Adipocyte (in vitro differentiated cells): ENCODE measurements at regions not wholly inside any gene's neighbourhood (a gene's known extent, or its start where the extent isn't known, plus 50 kb on each side); places are given as distances from the start of the nearest gene placed in this dataset.

Source experiments
- DNase-seq: peaks from one replicate; pipeline ENCODE4 v3.0.0-alpha.2; 2015; ENCODE audit warnings: low read depth
- H3K27me3 ChIP-seq: replicated peaks from 2 replicates; pipeline ENCODE4 v1.7.0; 2013; ENCODE audit warnings: mild to moderate bottlenecking, low read length, moderate library complexity; ENCODE audit not compliant: control insufficient read depth, insufficient read depth
- H3K36me3 ChIP-seq: 2 replicates; pipeline ENCODE4 v1.7.0; 2013; ENCODE audit warnings: low read length, mild to moderate bottlenecking, moderate library complexity; ENCODE audit not compliant: control insufficient read depth, insufficient read depth, severe bottlenecking
- H3K4me1 ChIP-seq: 2 replicates; pipeline ENCODE4 v1.7.0; 2013; ENCODE audit warnings: mild to moderate bottlenecking, low read length, moderate library complexity; ENCODE audit not compliant: control insufficient read depth, insufficient read depth
- H3K4me3 ChIP-seq: 2 replicates; pipeline ENCODE4 v1.7.0; 2013; ENCODE audit warnings: mild to moderate bottlenecking, low read length, moderate library complexity
- H3K9ac ChIP-seq: 2 replicates; pipeline ENCODE4 v1.7.0; 2013; ENCODE audit warnings: mild to moderate bottlenecking, low read length, moderate library complexity
- H3K9me3 ChIP-seq: 2 replicates; pipeline ENCODE4 v1.7.0; 2013; ENCODE audit warnings: mild to moderate bottlenecking, low read length, moderate library complexity; ENCODE audit not compliant: control insufficient read depth

- peaks cover 12% of the 10 kb centered on the region for H3K27me3 ChIP-seq
- no peak for DNase-seq
- H3K36me3 ChIP-seq: no peaks in the 10 kb centered on the region
These were observed 315.2 kb upstream of the MAF start for GRCh38 chr16:79915761-79916160.

GRCh38 chr16:79914961-79915720, 314.6 kb upstream of the MAF start:
- H3K4me3 ChIP-seq: no peak overlapping the region
- H3K27me3 ChIP-seq: peaks cover 18% of the 10 kb centered on the region
- no peaks in the 10 kb centered on the region for H3K4me1 ChIP-seq
- no peaks in the 10 kb centered on the region for H3K36me3 ChIP-seq
- DNase-seq: no peak
- H3K9ac ChIP-seq: no peak overlapping the region
- H3K9me3 ChIP-seq: no peaks in the 10 kb centered on the region

More at GRCh38 chr16:79915761-79916160, 315.2 kb upstream of the MAF start:
- Histone ChIP-seq H3K4me3 (no peak overlapping the region), H3K4me1 (no peaks in the 10 kb centered on the region), H3K9me3 (no peaks in the 10 kb centered on the region), H3K9ac (no peak overlapping the region)

DNA sequence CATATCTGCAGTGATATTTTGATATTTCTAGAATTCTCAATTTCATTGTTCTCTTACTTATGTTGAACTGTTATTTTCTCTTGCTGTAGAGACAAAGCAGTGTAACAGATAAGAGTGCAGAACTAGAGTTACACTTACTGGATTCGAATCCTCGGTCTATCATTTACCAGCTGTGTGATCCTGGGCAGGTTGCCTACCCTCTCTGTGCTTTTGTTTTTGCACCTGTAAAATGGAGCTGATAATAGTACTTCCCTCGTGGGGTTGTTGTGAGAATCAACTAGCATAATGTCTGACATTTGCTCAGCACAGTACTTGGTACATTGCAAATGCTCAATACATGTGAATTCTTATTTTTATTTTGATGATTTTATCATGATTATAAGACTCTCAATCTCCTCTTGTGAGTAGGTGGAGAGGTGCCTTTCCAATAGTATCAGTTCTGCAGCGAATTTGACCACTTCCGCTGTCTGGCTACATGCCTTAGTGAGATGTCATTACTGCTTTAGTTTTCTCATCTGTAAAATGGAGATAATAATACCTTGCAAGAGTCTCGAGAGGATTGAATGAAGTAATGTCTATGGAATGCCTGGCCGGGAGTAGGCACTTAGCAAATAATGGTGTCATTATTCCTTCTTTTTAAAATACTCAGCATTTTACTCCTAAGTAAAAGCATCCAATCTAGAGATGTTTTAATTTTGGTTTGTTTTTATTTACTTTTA, 312.2 kb upstream of the MAF start:
- Histone ChIP-seq H3K4me1 (no peaks in the 10 kb centered on the region), H3K4me3 (no peak overlapping the region), H3K36me3 (no peaks in the 10 kb centered on the region), H3K27me3 (peaks cover 29% of the 10 kb centered on the region), H3K9me3 (no peaks in the 10 kb centered on the region), H3K9ac (no peak overlapping the region)
- no peak for DNase-seq

- no peaks in the 10 kb centered on the region for H3K9me3 ChIP-seq
- no peak for DNase-seq
- no peaks in the 10 kb centered on the region for H3K36me3 ChIP-seq
- H3K9ac ChIP-seq: no peak overlapping the region
- H3K4me1 ChIP-seq: no peaks in the 10 kb centered on the region
- peaks cover 29% of the 10 kb centered on the region for H3K27me3 ChIP-seq
- H3K4me3 ChIP-seq: no peak overlapping the region
These were observed 311.1 kb upstream of the MAF start for GRCh38 chr16:79911660-79912059.

DNA sequence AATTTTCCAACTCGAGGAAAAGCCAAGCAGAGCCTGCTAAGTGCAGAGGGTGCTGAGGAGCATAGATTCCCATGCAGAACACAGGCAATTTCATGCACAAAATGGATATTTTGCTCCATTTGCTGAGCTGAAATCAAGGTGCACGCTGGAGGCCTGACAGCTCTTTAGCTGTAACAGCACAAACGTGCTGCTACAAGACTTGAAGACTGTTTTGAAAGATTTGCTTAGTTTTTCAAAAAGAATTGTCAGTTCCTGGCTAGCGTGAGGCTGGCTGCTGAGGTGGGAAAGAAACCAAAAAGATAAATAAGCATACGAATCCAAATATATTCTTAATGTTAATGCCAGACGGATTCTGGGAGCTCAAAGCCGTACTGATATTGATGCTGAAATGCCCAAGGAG, 309.0 kb upstream of the MAF start:
- no peaks in the 10 kb centered on the region for H3K4me1 ChIP-seq
- DNase-seq: no peak
- peaks cover 29% of the 10 kb centered on the region for H3K27me3 ChIP-seq
- no peaks in the 10 kb centered on the region for H3K36me3 ChIP-seq
- H3K9me3 ChIP-seq: no peaks in the 10 kb centered on the region
- no peak overlapping the region for H3K4me3 ChIP-seq
- H3K9ac ChIP-seq: no peak overlapping the region

DNA sequence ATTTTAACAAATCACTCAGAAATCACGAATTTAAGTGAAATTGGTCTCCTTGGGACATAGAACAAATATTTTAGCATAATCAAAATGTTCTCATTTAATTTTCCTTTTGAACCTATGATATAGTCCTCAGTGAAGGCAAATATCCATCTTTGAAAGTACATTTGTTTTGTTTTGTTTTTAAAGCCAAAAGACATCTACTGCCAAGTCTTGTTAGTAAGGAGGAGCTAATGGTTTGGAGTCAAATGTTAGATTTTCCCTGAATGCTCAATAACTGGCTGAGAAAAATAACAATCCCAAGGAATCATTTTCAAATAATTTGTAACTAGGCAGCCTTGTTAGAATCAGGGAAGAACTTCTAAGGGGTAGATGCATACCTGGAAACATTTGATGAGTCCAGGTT, 302.9 kb upstream of the MAF start:
- Histone ChIP-seq H3K36me3 (no peaks in the 10 kb centered on the region), H3K4me1 (no peaks in the 10 kb centered on the region), H3K9ac (no peak overlapping the region), H3K27me3 (peaks cover 28% of the 10 kb centered on the region), H3K4me3 (no peak overlapping the region), H3K9me3 (no peaks in the 10 kb centered on the region)
- no peak for DNase-seq

- no peak overlapping the region for H3K4me3 ChIP-seq
- H3K4me1 ChIP-seq: peaks cover 8% of the 10 kb centered on the region
- peaks cover 28% of the 10 kb centered on the region for H3K27me3 ChIP-seq
- no peak overlapping the region for H3K9ac ChIP-seq
- H3K36me3 ChIP-seq: no peaks in the 10 kb centered on the region
- no peaks in the 10 kb centered on the region for H3K9me3 ChIP-seq
- DNase-seq: no peak
These were observed 301.8 kb upstream of the MAF start for GRCh38 chr16:79902351-79902750.

GRCh38 chr16:79901522-79901921, 301.0 kb upstream of the MAF start:
- Histone ChIP-seq H3K27me3 (peaks cover 28% of the 10 kb centered on the region), H3K36me3 (no peaks in the 10 kb centered on the region), H3K4me1 (peaks cover 9% of the 10 kb centered on the region), H3K4me3 (no peak overlapping the region), H3K9ac (no peak overlapping the region), H3K9me3 (no peaks in the 10 kb centered on the region)
- DNase-seq: no peak

DNA sequence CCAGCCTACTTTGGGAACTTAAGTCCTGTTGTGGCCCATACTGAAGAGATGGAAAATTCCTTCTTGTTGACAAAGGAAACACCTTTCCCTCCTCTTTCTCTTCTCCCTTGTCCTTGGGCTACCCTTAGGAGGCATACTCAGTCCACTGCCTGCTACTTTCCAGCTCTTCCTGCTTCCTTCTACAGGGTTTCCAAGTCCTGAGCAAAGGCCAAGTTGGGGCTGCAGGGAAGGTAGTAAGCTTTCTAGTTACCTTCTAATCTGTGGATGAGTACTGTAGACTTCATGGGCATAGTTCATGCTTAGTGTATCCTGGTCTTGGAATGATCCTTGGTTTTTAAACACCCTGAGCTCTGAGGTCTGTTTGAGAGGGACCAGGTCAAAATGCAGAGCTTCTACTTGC, 299.2 kb upstream of the MAF start:
- no peaks in the 10 kb centered on the region for H3K9me3 ChIP-seq
- H3K4me3 ChIP-seq: no peak overlapping the region
- no peak overlapping the region for H3K9ac ChIP-seq
- peaks cover 32% of the 10 kb centered on the region for H3K27me3 ChIP-seq
- no peaks in the 10 kb centered on the region for H3K36me3 ChIP-seq
- DNase-seq: no peak
- H3K4me1 ChIP-seq: peaks cover 9% of the 10 kb centered on the region

- peaks cover 32% of the 10 kb centered on the region for H3K27me3 ChIP-seq
These were observed 298.8 kb upstream of the MAF start for GRCh38 chr16:79899316-79899715.

GRCh38 chr16:79898703-79899102, 298.2 kb upstream of the MAF start:
- Histone ChIP-seq H3K9ac (no peak overlapping the region), H3K4me1 (peaks cover 9% of the 10 kb centered on the region), H3K27me3 (peaks cover 30% of the 10 kb centered on the region), H3K4me3 (no peak overlapping the region), H3K9me3 (no peaks in the 10 kb centered on the region), H3K36me3 (no peaks in the 10 kb centered on the region)
- DNase-seq: no peak

More at GRCh38 chr16:79899316-79899715, 298.8 kb upstream of the MAF start:
- H3K9ac ChIP-seq: no peak overlapping the region
- no peak for DNase-seq
- no peaks in the 10 kb centered on the region for H3K9me3 ChIP-seq
- peaks cover 9% of the 10 kb centered on the region for H3K4me1 ChIP-seq
- no peaks in the 10 kb centered on the region for H3K36me3 ChIP-seq
- H3K4me3 ChIP-seq: no peak overlapping the region
